Calu3 (cell line): ENCODE measurements at regions not wholly inside any gene's neighbourhood (a gene's known extent, or its start where the extent isn't known, plus 50 kb on each side); places are given as distances from the start of the nearest gene placed in this dataset.

Experiments
- BruUV-seq: library from RNA; stranded (reverse); fragments of 400-500 nt; replicated peaks from 2 replicates; lab custom pipeline; 2021; lab: Mats Ljungman, UMichigan
- CTCF ChIA-PET: fragments of 300-600 bp; sonication (Branson Sonifier 250); formaldehyde crosslinking; loops from one replicate; lab custom pipeline; 2022; ENCODE audit warnings: antibody characterized with exemption; lab: Charles Lee
- DNase-seq: peaks from one replicate; pipeline ENCODE4 v3.0.0; 2022
- H3K27ac Mint-ChIP-seq: one replicate; pipeline ENCODE4 v1.8.0; 2022; ENCODE audit warnings: mixed read lengths; ENCODE audit not compliant: unreplicated experiment
- H3K27me3 Mint-ChIP-seq: one replicate; pipeline ENCODE4 v1.8.0; 2022; ENCODE audit warnings: mixed read lengths; ENCODE audit not compliant: unreplicated experiment
- H3K36me3 Mint-ChIP-seq: one replicate; pipeline ENCODE4 v1.8.0; 2022; ENCODE audit warnings: mild to moderate bottlenecking, moderate library complexity, mixed read lengths; ENCODE audit not compliant: insufficient read depth, unreplicated experiment
- H3K4me1 Mint-ChIP-seq: one replicate; pipeline ENCODE4 v1.8.0; 2022; ENCODE audit warnings: mild to moderate bottlenecking, low read depth, mixed read lengths; ENCODE audit not compliant: unreplicated experiment
- H3K4me3 Mint-ChIP-seq: one replicate; pipeline ENCODE4 v1.8.0; 2022; ENCODE audit warnings: mild to moderate bottlenecking, low read depth, moderate library complexity, mixed read lengths; ENCODE audit not compliant: unreplicated experiment
- H3K9me3 Mint-ChIP-seq: one replicate; pipeline ENCODE4 v1.8.0; 2022; ENCODE audit warnings: low read depth, mixed read lengths; ENCODE audit not compliant: unreplicated experiment
- CTCF ChIP-seq: fragments of 200-600 bp; IDR thresholded peaks from one replicate; pipeline ENCODE4 v1.8.0; 2022; ENCODE audit warnings: antibody characterized with exemption; ENCODE audit not compliant: unreplicated experiment
- intact Hi-C: fragments of 100-400 bp; cut with micrococcal nuclease; formaldehyde crosslinking; loops from one replicate; pipeline ENCODE4 v1.10.0; 2022; ENCODE audit not compliant: unreplicated experiment

- no TSS peak for BruUV-seq
- Mint-ChIP-seq H3K27me3 (peaks cover 3% of the 10 kb centered on the region), H3K36me3 (peaks cover 5% of the 10 kb centered on the region), H3K4me3 (no peak overlapping the region), H3K4me1 (no peaks in the 10 kb centered on the region), H3K27ac (no peak overlapping the region), H3K9me3 (no peaks in the 10 kb centered on the region)
- no peak for DNase-seq
- CTCF ChIA-PET, result no interaction called here
- TF ChIP-seq CTCF, result no peak
- intact Hi-C loops, result no loop called here
Observed at GRCh38 chr18:46360866-46361265, 256.7 kb downstream of the HAUS1 start.

GRCh38 chr18:46362533-46362932 lies 258.3 kb downstream of the HAUS1 start:
- intact Hi-C loops, result no loop called here
- no peak for DNase-seq
- H3K36me3 Mint-ChIP-seq, result peaks cover 5% of the 10 kb centered on the region
- no peak for TF ChIP-seq CTCF
- H3K27ac Mint-ChIP-seq, result no peak overlapping the region
- no peak overlapping the region for H3K4me3 Mint-ChIP-seq
- no peaks in the 10 kb centered on the region for H3K4me1 Mint-ChIP-seq
- H3K9me3 Mint-ChIP-seq, result no peaks in the 10 kb centered on the region
- no TSS peak for BruUV-seq
- H3K27me3 Mint-ChIP-seq, result no peaks in the 10 kb centered on the region
- CTCF ChIA-PET, result no interaction called here

GRCh38 chr18:46364048-46364447 lies 259.9 kb downstream of the HAUS1 start:
- CTCF ChIA-PET, result interaction anchor here (0.7 kb wide), 1 partner anchor 15 kb away, joined by 6 read pairs; no protein-coding TSS in a partner anchor
- no peaks in the 10 kb centered on the region for H3K4me1 Mint-ChIP-seq
- intact Hi-C loops, result no loop called here
- no peak overlapping the region for H3K27ac Mint-ChIP-seq
- no peak for DNase-seq
- no TSS peak for BruUV-seq
- peaks cover 5% of the 10 kb centered on the region for H3K36me3 Mint-ChIP-seq
- TF ChIP-seq CTCF, result no peak
- H3K27me3 Mint-ChIP-seq, result peaks cover 12% of the 10 kb centered on the region
- no peaks in the 10 kb centered on the region for H3K9me3 Mint-ChIP-seq
- H3K4me3 Mint-ChIP-seq, result no peak overlapping the region

- intact Hi-C loops, result no loop called here
- BruUV-seq, result no TSS peak
- Mint-ChIP-seq H3K27ac (no peak overlapping the region), H3K4me1 (no peaks in the 10 kb centered on the region), H3K4me3 (no peak overlapping the region), H3K9me3 (no peaks in the 10 kb centered on the region), H3K36me3 (peaks cover 10% of the 10 kb centered on the region), H3K27me3 (peaks cover 34% of the 10 kb centered on the region)
- TF ChIP-seq CTCF, result no peak
- no peak for DNase-seq
- CTCF ChIA-PET, result no interaction called here
Observed at GRCh38 chr18:46366201-46366600, 262.0 kb downstream of the HAUS1 start.
